Neural progenitor cell (in vitro differentiated cells): ENCODE measurements at regions not wholly inside any gene's neighbourhood (a gene's known extent, or its start where the extent isn't known, plus 50 kb on each side); places are given as distances from the start of the nearest gene placed in this dataset.

ENCODE experiments used
- DNase-seq: peaks from one replicate; pipeline ENCODE4 v3.0.0-alpha.2; 2016; ENCODE audit warnings: low spot score
- H2AFZ ChIP-seq: fragments of 200-600 bp; sonication (generic); replicated peaks from 2 replicates; pipeline ENCODE4 v1.6.1; 2016; ENCODE audit warnings: antibody characterized with exemption
- H3F3A ChIP-seq: fragments of 200-600 bp; sonication (generic); 2 replicates; pipeline ENCODE4 v1.6.1; 2016; ENCODE audit warnings: antibody characterized with exemption, low read depth
- H3K27ac ChIP-seq: fragments of 200-600 bp; sonication (generic); 2 replicates; pipeline ENCODE4 v1.5.1; 2016; ENCODE audit warnings: mild to moderate bottlenecking
- H3K27me3 ChIP-seq: fragments of 200-600 bp; sonication (generic); 2 replicates; pipeline ENCODE4 v1.6.1; 2016; ENCODE audit warnings: mild to moderate bottlenecking, moderate library complexity
- H3K36me3 ChIP-seq: fragments of 200-600 bp; sonication (generic); 2 replicates; pipeline ENCODE4 v1.5.1; 2016
- H3K4me1 ChIP-seq: fragments of 200-600 bp; sonication (generic); 2 replicates; pipeline ENCODE4 v1.6.1; 2016; ENCODE audit warnings: mixed run types
- H3K4me2 ChIP-seq: fragments of 200-600 bp; sonication (generic); 2 replicates; pipeline ENCODE4 v1.6.1; 2016
- H3K4me3 ChIP-seq: fragments of 200-600 bp; sonication (generic); 2 replicates; pipeline ENCODE4 v1.5.1; 2016
- H3K79me2 ChIP-seq: fragments of 200-600 bp; sonication (generic); 2 replicates; pipeline ENCODE4 v1.6.1; 2016; ENCODE audit warnings: low read depth
- H3K9ac ChIP-seq: fragments of 200-600 bp; sonication (generic); 2 replicates; pipeline ENCODE4 v1.6.1; 2016
- H3K9me3 ChIP-seq: fragments of 200-600 bp; sonication (generic); 2 replicates; pipeline ENCODE4 v1.5.1; 2016; ENCODE audit warnings: low read depth
- H4K20me1 ChIP-seq: fragments of 200-600 bp; sonication (generic); 2 replicates; pipeline ENCODE4 v1.6.1; 2016; ENCODE audit warnings: low read depth
- H3K27ac Mint-ChIP-seq: 3 replicates; pipeline ENCODE4 v1.8.0; 2021; ENCODE audit warnings: mixed read lengths
- H3K27me3 Mint-ChIP-seq: 2 replicates; pipeline ENCODE4 v1.8.0; 2022; ENCODE audit warnings: low read depth, mild to moderate bottlenecking, inconsistent platforms, moderate library complexity, mixed read lengths; ENCODE audit not compliant: insufficient read depth
- H3K36me3 Mint-ChIP-seq: 3 replicates; pipeline ENCODE4 v1.8.0; 2021; ENCODE audit warnings: mixed read lengths
- H3K4me1 Mint-ChIP-seq: 3 replicates; pipeline ENCODE4 v1.8.0; 2021; ENCODE audit warnings: mixed read lengths
- H3K4me3 Mint-ChIP-seq: 3 replicates; pipeline ENCODE4 v1.8.0; 2021; ENCODE audit warnings: mild to moderate bottlenecking, moderate library complexity, mixed read lengths
- H3K9me3 Mint-ChIP-seq: 3 replicates; pipeline ENCODE4 v1.8.0; 2020; ENCODE audit warnings: mixed read lengths
- EZH2 ChIP-seq: fragments of 200-600 bp; sonication (generic); IDR thresholded peaks from 2 replicates; pipeline ENCODE4 v1.6.1; 2017; ENCODE audit warnings: antibody characterized with exemption, mild to moderate bottlenecking, moderate library complexity
- EZH2phosphoT487 ChIP-seq: fragments of 200-600 bp; sonication (generic); IDR thresholded peaks from 2 replicates; pipeline ENCODE4 v1.6.1; 2017; ENCODE audit warnings: antibody characterized with exemption
- TF ChIP-seq, protein P1 (sequence below): fragments of 200-600 bp; sonication (generic); IDR thresholded peaks from 2 replicates; pipeline ENCODE4 v1.5.1; 2017; ENCODE audit warnings: antibody characterized with exemption, mild to moderate bottlenecking

DNA sequence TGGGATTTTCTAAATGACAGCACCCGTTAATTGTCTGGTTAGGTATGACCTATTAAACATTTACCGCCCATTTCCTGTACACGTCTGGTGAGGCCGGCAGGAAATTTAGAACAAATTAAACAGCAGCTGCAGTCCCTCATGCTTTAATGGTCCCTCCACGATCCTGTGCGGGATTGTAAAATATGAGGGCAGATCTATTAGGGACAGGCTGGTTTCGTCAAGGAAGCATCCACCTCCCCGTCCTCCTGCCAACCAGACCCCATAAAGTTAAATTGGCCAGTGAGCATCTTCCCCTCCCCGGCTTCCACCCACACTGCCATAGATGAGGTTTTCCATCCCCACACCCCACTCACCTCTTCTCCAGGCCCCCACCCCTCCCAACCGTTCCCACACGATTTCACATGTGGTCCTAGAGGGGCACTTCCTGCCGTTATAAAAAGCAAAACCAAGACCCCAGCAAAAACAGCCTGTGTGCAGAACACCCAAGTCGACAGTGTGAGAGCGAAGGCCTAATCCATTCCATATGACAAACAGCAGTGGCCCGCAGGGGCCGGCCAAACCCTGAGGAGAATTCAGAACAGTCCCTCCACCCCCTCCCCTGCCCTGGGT is 331.9 kb downstream of the FOXL1 start:
- no peaks in the 10 kb centered on the region for H3K79me2 ChIP-seq
- H2AFZ ChIP-seq, result no peak overlapping the region
- peaks cover 7% of the 10 kb centered on the region for H3K4me1 ChIP-seq
- no peak overlapping the region for H3K4me2 ChIP-seq
- no peaks in the 10 kb centered on the region for H3K9me3 ChIP-seq
- Mint-ChIP-seq H3K9me3 (no peaks in the 10 kb centered on the region), H3K27me3 (no peaks in the 10 kb centered on the region), H3K4me3 (no peak overlapping the region), H3K4me1 (peaks cover 11% of the 10 kb centered on the region), H3K36me3 (no peaks in the 10 kb centered on the region), H3K27ac (no peak overlapping the region)
- H3K4me3 ChIP-seq, result no peak overlapping the region
- H3K27me3 ChIP-seq, result no peaks in the 10 kb centered on the region
- no peak for DNase-seq
- no peaks in the 10 kb centered on the region for H4K20me1 ChIP-seq
- no peaks in the 10 kb centered on the region for H3K36me3 ChIP-seq
- H3F3A ChIP-seq, result no peaks in the 10 kb centered on the region
- no peak overlapping the region for H3K9ac ChIP-seq
- H3K27ac ChIP-seq, result no peak overlapping the region
- TF ChIP-seq, protein P1, sequence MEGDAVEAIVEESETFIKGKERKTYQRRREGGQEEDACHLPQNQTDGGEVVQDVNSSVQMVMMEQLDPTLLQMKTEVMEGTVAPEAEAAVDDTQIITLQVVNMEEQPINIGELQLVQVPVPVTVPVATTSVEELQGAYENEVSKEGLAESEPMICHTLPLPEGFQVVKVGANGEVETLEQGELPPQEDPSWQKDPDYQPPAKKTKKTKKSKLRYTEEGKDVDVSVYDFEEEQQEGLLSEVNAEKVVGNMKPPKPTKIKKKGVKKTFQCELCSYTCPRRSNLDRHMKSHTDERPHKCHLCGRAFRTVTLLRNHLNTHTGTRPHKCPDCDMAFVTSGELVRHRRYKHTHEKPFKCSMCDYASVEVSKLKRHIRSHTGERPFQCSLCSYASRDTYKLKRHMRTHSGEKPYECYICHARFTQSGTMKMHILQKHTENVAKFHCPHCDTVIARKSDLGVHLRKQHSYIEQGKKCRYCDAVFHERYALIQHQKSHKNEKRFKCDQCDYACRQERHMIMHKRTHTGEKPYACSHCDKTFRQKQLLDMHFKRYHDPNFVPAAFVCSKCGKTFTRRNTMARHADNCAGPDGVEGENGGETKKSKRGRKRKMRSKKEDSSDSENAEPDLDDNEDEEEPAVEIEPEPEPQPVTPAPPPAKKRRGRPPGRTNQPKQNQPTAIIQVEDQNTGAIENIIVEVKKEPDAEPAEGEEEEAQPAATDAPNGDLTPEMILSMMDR, result no peak
- no peak for TF ChIP-seq EZH2phosphoT487
- no peak for TF ChIP-seq EZH2

DNA sequence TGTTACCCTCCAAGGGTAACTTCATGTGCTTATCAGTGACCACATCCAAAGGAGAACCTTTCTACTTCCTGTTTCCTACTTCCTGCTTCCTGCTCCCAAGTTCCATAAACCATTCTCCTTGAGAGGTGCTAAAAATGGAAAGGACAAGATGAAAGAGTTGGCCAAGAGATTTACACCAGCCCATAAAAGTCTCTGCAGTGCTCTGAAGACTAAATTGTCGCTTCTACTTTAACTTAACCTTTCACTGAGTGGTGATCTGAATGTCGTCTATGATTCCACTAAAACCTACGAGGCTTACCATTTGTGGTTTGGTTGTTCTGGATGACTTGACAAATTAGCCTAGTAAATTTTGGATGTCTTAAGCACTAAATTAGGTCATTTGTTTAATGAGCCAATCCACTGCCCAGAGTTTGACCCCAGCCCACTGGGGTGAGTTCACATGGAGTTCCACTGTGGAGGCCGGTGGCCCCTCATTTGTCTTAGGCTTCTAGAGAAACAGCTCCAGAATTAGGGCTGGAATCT is 333.1 kb downstream of the FOXL1 start:
- Mint-ChIP-seq H3K9me3 (no peaks in the 10 kb centered on the region), H3K4me1 (peaks cover 20% of the 10 kb centered on the region), H3K27ac (no peak overlapping the region), H3K4me3 (no peak overlapping the region), H3K36me3 (no peaks in the 10 kb centered on the region), H3K27me3 (no peaks in the 10 kb centered on the region)
- Histone ChIP-seq H3K27me3 (no peaks in the 10 kb centered on the region), H3K4me3 (no peak overlapping the region), H2AFZ (no peak overlapping the region), H4K20me1 (no peaks in the 10 kb centered on the region), H3K27ac (no peak overlapping the region), H3K36me3 (no peaks in the 10 kb centered on the region), H3F3A (no peaks in the 10 kb centered on the region), H3K79me2 (no peaks in the 10 kb centered on the region), H3K9ac (no peak overlapping the region), H3K9me3 (no peaks in the 10 kb centered on the region), H3K4me2 (no peak overlapping the region), H3K4me1 (peaks cover 7% of the 10 kb centered on the region)
- TF ChIP-seq EZH2phosphoT487 (no peak), EZH2 (no peak)
- TF ChIP-seq, protein P1, result no peak
- DNase-seq, result no peak

DNA sequence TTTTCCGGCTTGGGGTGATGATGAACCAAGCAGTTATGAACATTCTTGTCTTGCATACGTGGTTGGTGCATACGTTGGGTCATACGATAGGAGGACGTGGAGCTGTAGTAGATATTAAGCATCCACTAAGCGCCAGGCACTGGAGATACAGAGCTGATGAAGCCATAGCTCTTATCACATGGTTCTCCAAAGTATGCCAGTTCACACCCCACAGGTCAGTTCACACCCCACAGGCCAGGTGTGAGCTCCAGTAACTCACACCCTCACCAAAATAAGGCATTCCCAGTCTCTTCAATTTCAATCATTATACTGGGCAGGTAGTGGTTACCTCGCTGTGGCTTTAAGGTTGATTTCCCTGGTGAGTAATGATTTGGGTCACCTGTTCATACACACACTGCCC is 335.5 kb downstream of the FOXL1 start:
- Histone ChIP-seq H3K9me3 (no peaks in the 10 kb centered on the region), H3K27me3 (no peaks in the 10 kb centered on the region), H3K4me3 (no peak overlapping the region), H3K36me3 (no peaks in the 10 kb centered on the region), H3K4me2 (no peak overlapping the region), H3K9ac (no peak overlapping the region), H3F3A (no peaks in the 10 kb centered on the region), H2AFZ (no peak overlapping the region), H3K79me2 (no peaks in the 10 kb centered on the region), H3K27ac (no peak overlapping the region), H3K4me1 (peaks cover 7% of the 10 kb centered on the region), H4K20me1 (no peaks in the 10 kb centered on the region)
- Mint-ChIP-seq H3K9me3 (no peaks in the 10 kb centered on the region), H3K36me3 (no peaks in the 10 kb centered on the region), H3K4me3 (no peak overlapping the region), H3K27ac (no peak overlapping the region), H3K27me3 (no peaks in the 10 kb centered on the region), H3K4me1 (peaks cover 20% of the 10 kb centered on the region)
- no peak for DNase-seq
- TF ChIP-seq EZH2 (no peak), EZH2phosphoT487 (no peak)
- TF ChIP-seq, protein P1, result no peak
